Vagina (tissue), 2 donors: ENCODE measurements at regions not wholly inside any gene's neighbourhood (a gene's known extent, or its start where the extent isn't known, plus 50 kb on each side); places are given as distances from the start of the nearest gene placed in this dataset.

Source experiments
- DNase-seq, 2 donors: peaks; one replicate each; pipeline ENCODE4 v3.0.0-alpha.2; 2017; ENCODE audit errors: extremely low spot score in 2 of 2
- H3K27ac ChIP-seq: fragments of 200-600 bp; sonication (generic); one replicate; pipeline ENCODE4 v1.5.1; 2019
- H3K27me3 ChIP-seq: fragments of 200-600 bp; sonication (generic); one replicate; pipeline ENCODE4 v1.5.1; 2019
- H3K36me3 ChIP-seq, 2 donors: fragments of 200-600 bp; sonication (generic); one replicate each; pipeline ENCODE4 v1.5.1; 2017 to 2019
- H3K4me1 ChIP-seq: fragments of 200-600 bp; sonication (generic); one replicate; pipeline ENCODE4 v1.5.1; 2019
- H3K4me3 ChIP-seq, 2 donors: fragments of 200-600 bp; sonication (generic); 1 replicate in 1 of 2; 2 replicates in 1 of 2; pipeline ENCODE4 v1.5.1; 2016 to 2019
- H3K9me3 ChIP-seq: fragments of 200-600 bp; sonication (generic); one replicate; pipeline ENCODE4 v1.5.1; 2019
- POLR2A ChIP-seq, 2 donors: fragments of 450-650 bp; IDR thresholded peaks; one replicate each; pipeline ENCODE4 v1.6.1; 2017; ENCODE audit warnings: antibody characterized with exemption in 2 of 2, mild to moderate bottlenecking in 2 of 2, moderate library complexity in 2 of 2
- POLR2AphosphoS5 ChIP-seq, 2 donors: sonication (generic); formaldehyde crosslinking; IDR thresholded peaks; one replicate each; pipeline ENCODE4 v1.9.0; 2017; ENCODE audit warnings: antibody characterized with exemption in 2 of 2, mild to moderate bottlenecking in 2 of 2, low read depth in 1 of 2; ENCODE audit not compliant: insufficient read depth in 1 of 2
- intact Hi-C: fragments of 100-400 bp; cut with DNase I; formaldehyde crosslinking; loops from one replicate; pipeline ENCODE4 v1.15.1; 2023
- TF ChIP-seq, protein P1 (sequence below), 3 experiments: fragments of 450-650 bp in 2 of 3; fragments of 200-600 bp in 1 of 3; sonication (generic) in 1 of 3; IDR thresholded peaks; one replicate each; pipeline ENCODE4 v1.5.1; 2017 to 2019; ENCODE audit warnings: antibody characterized with exemption in 3 of 3, mild to moderate bottlenecking in 2 of 3, moderate library complexity in 2 of 3

DNA sequence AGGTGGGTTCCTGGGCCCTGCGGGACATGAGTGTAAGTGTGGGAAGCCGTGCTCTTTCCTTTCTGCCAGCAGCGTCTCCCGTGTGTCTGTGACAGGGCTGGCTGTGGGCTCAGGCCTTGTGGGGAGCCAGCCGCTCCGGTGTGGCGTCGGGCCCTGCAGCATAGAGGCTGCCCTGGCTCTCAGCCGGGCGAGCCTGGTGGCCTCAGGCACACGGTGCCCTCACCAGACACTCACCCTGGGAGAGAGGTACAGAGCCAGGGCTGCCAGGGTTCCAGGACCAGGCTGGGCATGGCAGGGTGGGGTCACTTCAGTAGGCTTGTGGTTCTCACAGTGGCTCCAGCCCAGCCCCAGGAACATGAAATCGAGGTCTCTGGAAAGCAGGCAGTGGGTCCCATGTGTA lies 324.8 kb downstream of the TEX29 start:
- Histone ChIP-seq H3K9me3 (no peaks in the 10 kb centered on the region), H3K27me3 (no peaks in the 10 kb centered on the region), H3K4me1 (no peaks in the 10 kb centered on the region), H3K36me3 (no peaks in the 10 kb centered on the region), H3K27ac (no peak overlapping the region), H3K4me3 (no peak overlapping the region)
- no peak for DNase-seq
- TF ChIP-seq POLR2A (IDR thresholded peaks at IDR 0.05) (no peak), POLR2AphosphoS5 (IDR thresholded peaks at IDR 0.05; ENCODE audit: insufficient read depth in 1 of 2, low read depth in 1 of 2) (no peak)
- TF ChIP-seq, protein P1, sequence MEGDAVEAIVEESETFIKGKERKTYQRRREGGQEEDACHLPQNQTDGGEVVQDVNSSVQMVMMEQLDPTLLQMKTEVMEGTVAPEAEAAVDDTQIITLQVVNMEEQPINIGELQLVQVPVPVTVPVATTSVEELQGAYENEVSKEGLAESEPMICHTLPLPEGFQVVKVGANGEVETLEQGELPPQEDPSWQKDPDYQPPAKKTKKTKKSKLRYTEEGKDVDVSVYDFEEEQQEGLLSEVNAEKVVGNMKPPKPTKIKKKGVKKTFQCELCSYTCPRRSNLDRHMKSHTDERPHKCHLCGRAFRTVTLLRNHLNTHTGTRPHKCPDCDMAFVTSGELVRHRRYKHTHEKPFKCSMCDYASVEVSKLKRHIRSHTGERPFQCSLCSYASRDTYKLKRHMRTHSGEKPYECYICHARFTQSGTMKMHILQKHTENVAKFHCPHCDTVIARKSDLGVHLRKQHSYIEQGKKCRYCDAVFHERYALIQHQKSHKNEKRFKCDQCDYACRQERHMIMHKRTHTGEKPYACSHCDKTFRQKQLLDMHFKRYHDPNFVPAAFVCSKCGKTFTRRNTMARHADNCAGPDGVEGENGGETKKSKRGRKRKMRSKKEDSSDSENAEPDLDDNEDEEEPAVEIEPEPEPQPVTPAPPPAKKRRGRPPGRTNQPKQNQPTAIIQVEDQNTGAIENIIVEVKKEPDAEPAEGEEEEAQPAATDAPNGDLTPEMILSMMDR (IDR thresholded peaks at IDR 0.05), result no peak
- intact Hi-C loops, result no loop called here

DNA sequence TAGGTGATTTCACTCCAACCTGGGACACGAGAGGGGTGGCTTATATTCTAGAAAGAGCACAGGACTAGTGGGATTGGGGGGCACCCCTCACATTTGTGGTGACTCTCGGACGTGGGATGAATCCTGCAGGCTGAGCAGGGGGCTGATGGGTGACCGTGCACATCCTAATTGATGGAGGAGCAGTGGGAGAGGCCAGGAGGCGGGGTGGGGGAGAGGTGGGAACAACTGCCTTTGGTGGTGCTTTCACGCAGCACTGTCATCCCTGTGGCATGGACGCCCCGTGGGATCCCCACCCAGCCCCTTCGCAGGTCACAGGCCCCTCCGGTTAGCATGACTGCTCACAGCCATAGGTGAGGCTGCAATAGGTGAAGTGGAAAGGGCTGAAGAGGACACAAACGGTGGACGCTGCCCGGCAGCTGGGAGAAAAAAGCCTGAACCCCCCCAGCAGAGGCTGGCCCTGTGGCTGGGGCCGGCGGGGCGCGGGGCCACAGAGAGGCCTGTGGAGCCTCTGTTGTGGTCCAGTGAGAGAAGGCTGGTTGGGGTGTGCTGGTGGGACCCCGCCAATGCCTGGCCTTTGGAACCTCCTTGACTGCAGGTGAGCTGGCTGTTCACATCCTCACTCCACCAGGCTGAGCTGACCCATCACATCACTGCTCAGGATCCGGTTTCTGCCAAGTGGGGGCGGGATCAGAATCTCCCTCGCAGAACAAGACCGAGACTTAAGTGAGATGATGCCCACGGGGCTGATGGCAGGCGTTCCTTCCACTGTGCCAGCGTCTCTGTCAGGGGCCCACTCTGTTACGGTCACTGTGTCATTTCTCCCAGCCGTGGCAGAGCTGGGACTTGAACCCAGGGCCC lies 325.4 kb downstream of the TEX29 start:
- Histone ChIP-seq H3K9me3 (no peaks in the 10 kb centered on the region), H3K27ac (no peak overlapping the region), H3K27me3 (no peaks in the 10 kb centered on the region), H3K4me1 (no peaks in the 10 kb centered on the region), H3K36me3 (no peaks in the 10 kb centered on the region), H3K4me3 (no peak overlapping the region)
- TF ChIP-seq POLR2A (IDR thresholded peaks at IDR 0.05) (no peak), POLR2AphosphoS5 (IDR thresholded peaks at IDR 0.05; ENCODE audit: insufficient read depth in 1 of 2, low read depth in 1 of 2) (no peak)
- TF ChIP-seq, protein P1 (IDR thresholded peaks at IDR 0.05), result no peak
- intact Hi-C loops, result no loop called here
- no peak for DNase-seq

DNA sequence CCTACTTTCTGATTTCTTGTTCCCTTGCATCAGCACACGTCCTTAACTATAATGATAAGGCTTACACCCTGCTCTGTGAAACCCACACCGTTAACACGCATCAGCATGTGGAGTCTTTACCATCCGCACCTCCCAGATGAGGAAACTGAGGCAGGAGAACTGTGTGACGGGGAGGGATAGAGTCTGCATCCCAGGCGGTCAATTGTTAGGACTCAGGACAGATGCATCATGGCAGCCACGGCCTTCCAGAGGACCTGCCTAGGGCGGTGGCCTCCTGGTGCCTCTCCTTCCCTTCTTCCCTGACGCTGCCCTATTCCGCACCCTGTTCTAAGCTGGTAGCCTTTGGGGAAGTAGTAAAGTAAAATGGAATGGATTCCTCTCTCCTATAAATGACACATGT lies 326.0 kb downstream of the TEX29 start:
- no peak for DNase-seq
- Histone ChIP-seq H3K36me3 (no peaks in the 10 kb centered on the region), H3K9me3 (no peaks in the 10 kb centered on the region), H3K4me1 (no peaks in the 10 kb centered on the region), H3K27me3 (no peaks in the 10 kb centered on the region), H3K4me3 (no peak overlapping the region), H3K27ac (no peak overlapping the region)
- TF ChIP-seq POLR2A (IDR thresholded peaks at IDR 0.05) (no peak), POLR2AphosphoS5 (IDR thresholded peaks at IDR 0.05; ENCODE audit: insufficient read depth in 1 of 2, low read depth in 1 of 2) (no peak)
- TF ChIP-seq, protein P1 (IDR thresholded peaks at IDR 0.05), result no peak
- intact Hi-C loops, result no loop called here

DNA sequence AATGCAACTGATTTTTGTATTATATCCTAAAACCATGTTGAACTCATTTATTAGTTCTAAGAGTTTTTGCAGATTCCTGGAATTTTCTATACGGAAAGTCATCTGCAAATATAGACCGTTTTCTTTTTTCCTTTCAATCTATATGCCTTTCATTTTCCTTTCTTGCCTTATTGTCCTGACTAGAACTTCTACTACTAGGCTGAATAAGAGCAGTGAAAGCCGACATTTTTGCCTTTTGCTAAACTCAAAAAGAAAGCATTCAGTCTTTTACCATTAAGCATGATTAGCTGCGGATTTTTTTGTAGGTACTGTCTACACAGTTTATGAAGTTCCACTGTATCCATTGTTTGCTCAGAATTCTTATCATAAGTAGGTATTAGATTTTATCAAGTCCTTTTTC lies 328.4 kb downstream of the TEX29 start:
- no peak for TF ChIP-seq POLR2A (IDR thresholded peaks at IDR 0.05)
- TF ChIP-seq POLR2AphosphoS5 (IDR thresholded peaks at IDR 0.05; ENCODE audit: insufficient read depth in 1 of 2, low read depth in 1 of 2), result no peak
- TF ChIP-seq, protein P1 (IDR thresholded peaks at IDR 0.05), result no peak
- no peaks in the 10 kb centered on the region for H3K36me3 ChIP-seq
- no peaks in the 10 kb centered on the region for H3K9me3 ChIP-seq
- DNase-seq, result no peak
- H3K27ac ChIP-seq, result no peak overlapping the region
- H3K27me3 ChIP-seq, result no peaks in the 10 kb centered on the region
- H3K4me1 ChIP-seq, result no peaks in the 10 kb centered on the region
- H3K4me3 ChIP-seq, result no peak overlapping the region
- intact Hi-C loops, result no loop called here

DNA sequence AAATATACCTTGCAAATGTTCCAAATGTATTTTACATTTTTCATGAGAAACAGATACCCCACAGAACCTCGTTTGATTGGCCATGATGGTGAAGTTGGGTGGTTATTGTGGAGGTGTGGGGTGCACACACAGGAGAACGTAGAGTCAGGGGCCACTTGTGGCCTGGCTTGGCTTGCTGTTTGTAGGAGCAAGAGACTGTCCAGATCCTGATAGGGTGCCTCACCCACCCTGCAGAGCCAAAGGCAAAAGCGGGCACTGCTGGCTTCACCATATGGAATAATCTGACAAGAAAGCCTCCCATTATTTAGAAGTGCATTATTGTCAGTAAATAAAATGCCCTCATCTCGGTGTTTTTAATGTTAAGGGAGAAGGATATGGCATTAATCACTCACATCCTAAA lies 330.2 kb downstream of the TEX29 start:
- no peaks in the 10 kb centered on the region for H3K27me3 ChIP-seq
- H3K36me3 ChIP-seq, result no peaks in the 10 kb centered on the region
- H3K27ac ChIP-seq, result no peak overlapping the region
- no peaks in the 10 kb centered on the region for H3K4me1 ChIP-seq
- TF ChIP-seq POLR2A (IDR thresholded peaks at IDR 0.05) (no peak), POLR2AphosphoS5 (IDR thresholded peaks at IDR 0.05; ENCODE audit: insufficient read depth in 1 of 2, low read depth in 1 of 2) (no peak)
- TF ChIP-seq, protein P1 (IDR thresholded peaks at IDR 0.05), result no peak
- intact Hi-C loops, result no loop called here
- no peak overlapping the region for H3K4me3 ChIP-seq
- no peaks in the 10 kb centered on the region for H3K9me3 ChIP-seq
- DNase-seq, result no peak
